ENCODE measurements at regions not wholly inside any gene's neighbourhood (a gene's known extent, or its start where the extent isn't known, plus 50 kb on each side); places are given as distances from the start of the nearest gene placed in this dataset.

- TF ChIP-seq, protein P1, sequence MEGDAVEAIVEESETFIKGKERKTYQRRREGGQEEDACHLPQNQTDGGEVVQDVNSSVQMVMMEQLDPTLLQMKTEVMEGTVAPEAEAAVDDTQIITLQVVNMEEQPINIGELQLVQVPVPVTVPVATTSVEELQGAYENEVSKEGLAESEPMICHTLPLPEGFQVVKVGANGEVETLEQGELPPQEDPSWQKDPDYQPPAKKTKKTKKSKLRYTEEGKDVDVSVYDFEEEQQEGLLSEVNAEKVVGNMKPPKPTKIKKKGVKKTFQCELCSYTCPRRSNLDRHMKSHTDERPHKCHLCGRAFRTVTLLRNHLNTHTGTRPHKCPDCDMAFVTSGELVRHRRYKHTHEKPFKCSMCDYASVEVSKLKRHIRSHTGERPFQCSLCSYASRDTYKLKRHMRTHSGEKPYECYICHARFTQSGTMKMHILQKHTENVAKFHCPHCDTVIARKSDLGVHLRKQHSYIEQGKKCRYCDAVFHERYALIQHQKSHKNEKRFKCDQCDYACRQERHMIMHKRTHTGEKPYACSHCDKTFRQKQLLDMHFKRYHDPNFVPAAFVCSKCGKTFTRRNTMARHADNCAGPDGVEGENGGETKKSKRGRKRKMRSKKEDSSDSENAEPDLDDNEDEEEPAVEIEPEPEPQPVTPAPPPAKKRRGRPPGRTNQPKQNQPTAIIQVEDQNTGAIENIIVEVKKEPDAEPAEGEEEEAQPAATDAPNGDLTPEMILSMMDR (IDR thresholded peaks at IDR 0.05; ENCODE audit: insufficient read depth, low read length, poor library complexity, severe bottlenecking) = no peak
- TF ChIP-seq EZH2phosphoT487 (conservative IDR thresholded peaks at IDR 0.05; ENCODE audit: low read length) = no peak
Observed at GRCh38 chr2:60296219-60296955, 257.1 kb downstream of the BCL11A start.
